ENCODE measurements at regions not wholly inside any gene's neighbourhood (a gene's known extent, or its start where the extent isn't known, plus 50 kb on each side); places are given as distances from the start of the nearest gene placed in this dataset.
"Not testable (repeated sequence)": the region's sequence is repeated elsewhere in the genome, so short reads cannot be mapped to it uniquely, and the experiment has no call there.

GRCh38 chr3:11914651-11915050, 68.0 kb upstream of the TAMM41 start:
- no peak for TF ChIP-seq ZFP30 (CRISPR knock-in tag; IDR thresholded peaks at IDR 0.05)
- no peak for TF ChIP-seq POU6F1 (CRISPR knock-in tag; IDR thresholded peaks at IDR 0.05; ENCODE audit: borderline replicate concordance, low read depth)
- no peak for TF ChIP-seq GLIS3 (CRISPR knock-in tag; IDR thresholded peaks at IDR 0.05)
- no peak for ATAC-seq

GRCh38 chr3:11915621-11916424, 69.1 kb upstream of the TAMM41 start:
- ATAC-seq: no peak
- TF ChIP-seq TCF4 (CRISPR knock-in tag; IDR thresholded peaks at IDR 0.05; ENCODE audit: borderline replicate concordance): no peak
- no peak for TF ChIP-seq ZFP30 (CRISPR knock-in tag; IDR thresholded peaks at IDR 0.05)
- TF ChIP-seq ZNF70 (CRISPR knock-in tag; IDR thresholded peaks at IDR 0.05): no peak
- no peak for TF ChIP-seq ZNF8 (CRISPR knock-in tag; IDR thresholded peaks at IDR 0.05)
- no peak for TF ChIP-seq ISL1 (CRISPR knock-in tag; IDR thresholded peaks at IDR 0.05)
- TF ChIP-seq ZFP3 (CRISPR knock-in tag; IDR thresholded peaks at IDR 0.05): no peak
- no peak for TF ChIP-seq POU6F1 (CRISPR knock-in tag; IDR thresholded peaks at IDR 0.05; ENCODE audit: borderline replicate concordance, low read depth)
- no peak for TF ChIP-seq PATZ1 (CRISPR knock-in tag; IDR thresholded peaks at IDR 0.05; ENCODE audit: borderline replicate concordance)
- TF ChIP-seq ZNF565 (CRISPR knock-in tag; conservative IDR thresholded peaks at IDR 0.05; ENCODE audit: low read depth): no peak
- no peak for TF ChIP-seq TOX (CRISPR knock-in tag; IDR thresholded peaks at IDR 0.05; ENCODE audit: borderline replicate concordance)
- TF ChIP-seq TSHZ2 (CRISPR knock-in tag; IDR thresholded peaks at IDR 0.05): no peak
- no peak for TF ChIP-seq RARB (CRISPR knock-in tag; IDR thresholded peaks at IDR 0.05)

GRCh38 chr3:11916425-11916762, 69.7 kb upstream of the TAMM41 start:
- not testable (repeated sequence) for ATAC-seq

GRCh38 chr3:11917051-11917450, 70.4 kb upstream of the TAMM41 start:
- no peak for TF ChIP-seq PPARA (CRISPR knock-in tag; IDR thresholded peaks at IDR 0.05; ENCODE audit: borderline replicate concordance)
- no peak for TF ChIP-seq CSRNP3 (CRISPR knock-in tag; IDR thresholded peaks at IDR 0.05)
- no peak for TF ChIP-seq ZNF8 (CRISPR knock-in tag; IDR thresholded peaks at IDR 0.05)
- TF ChIP-seq ISL1 (CRISPR knock-in tag; IDR thresholded peaks at IDR 0.05): no peak
- TF ChIP-seq ZC3H10 (CRISPR knock-in tag; IDR thresholded peaks at IDR 0.05): no peak
- TF ChIP-seq PATZ1 (CRISPR knock-in tag; IDR thresholded peaks at IDR 0.05; ENCODE audit: borderline replicate concordance): no peak
- TF ChIP-seq TOX (CRISPR knock-in tag; IDR thresholded peaks at IDR 0.05; ENCODE audit: borderline replicate concordance): no peak
- no peak for TF ChIP-seq GLIS3 (CRISPR knock-in tag; IDR thresholded peaks at IDR 0.05)
- TF ChIP-seq ZFP30 (CRISPR knock-in tag; IDR thresholded peaks at IDR 0.05): no peak
- no peak for TF ChIP-seq RARB (CRISPR knock-in tag; IDR thresholded peaks at IDR 0.05)
- TF ChIP-seq ESRRG (CRISPR knock-in tag; IDR thresholded peaks at IDR 0.05): no peak
- TF ChIP-seq POU6F1 (CRISPR knock-in tag; IDR thresholded peaks at IDR 0.05; ENCODE audit: borderline replicate concordance, low read depth): no peak
- no peak for TF ChIP-seq TSHZ2 (CRISPR knock-in tag; IDR thresholded peaks at IDR 0.05)
- ATAC-seq: no peak
